Naive thymus-derived CD8-positive, alpha-beta T cell (primary cell): ENCODE measurements at regions not wholly inside any gene's neighbourhood (a gene's known extent, or its start where the extent isn't known, plus 50 kb on each side); places are given as distances from the start of the nearest gene placed in this dataset.

Experiments
- ATAC-seq, 2 donors: fragments of 150-1000 bp; cut with Tn5 transposase in 1 of 2; sonication (Bioruptor Pico), chemical (Tn5 transposase) in 1 of 2; 1 replicate in 1 of 2; 2 replicates in 1 of 2; pipeline ENCODE4 v1.10.0; 2021; ENCODE audit warnings: mild to moderate bottlenecking in 2 of 2, moderate library complexity in 2 of 2
- POLR2A ChIA-PET: fragments of 350-600 bp; sonication (Branson Sonifier 250); formaldehyde crosslinking; loops from one replicate; lab custom pipeline; 2021; ENCODE audit warnings: antibody characterized with exemption; lab: Charles Lee
- DNase-seq, 10 donors: peaks; one replicate each; pipeline versions ENCODE4 v3.0.0 to v3.0.0-alpha.2; 2020 to 2022
- H3K27ac Mint-ChIP-seq, 10 donors: one replicate each; pipeline ENCODE4 v1.8.0; 2020 to 2022; ENCODE audit warnings: mild to moderate bottlenecking in 10 of 10, mixed read lengths in 10 of 10, moderate library complexity in 4 of 10, inconsistent platforms in 1 of 10
- H3K27me3 Mint-ChIP-seq, 5 donors: one replicate each; pipeline ENCODE4 v1.8.0; 2021 to 2022; ENCODE audit warnings: mixed read lengths in 5 of 5
- H3K36me3 Mint-ChIP-seq, 3 donors: one replicate each; pipeline ENCODE4 v1.8.0; 2020 to 2022; ENCODE audit warnings: mixed read lengths in 3 of 3, mild to moderate bottlenecking in 2 of 3, inconsistent platforms in 1 of 3
- H3K4me1 Mint-ChIP-seq, 4 donors: one replicate each; pipeline ENCODE4 v1.8.0; 2021 to 2022; ENCODE audit warnings: mixed read lengths in 4 of 4
- H3K4me3 Mint-ChIP-seq, 10 donors: one replicate each; pipeline ENCODE4 v1.8.0; 2020 to 2022; ENCODE audit warnings: mild to moderate bottlenecking in 10 of 10, mixed read lengths in 10 of 10, moderate library complexity in 6 of 10, inconsistent platforms in 1 of 10
- H3K9me3 Mint-ChIP-seq, 9 donors: one replicate each; pipeline ENCODE4 v1.8.0; 2020 to 2022; ENCODE audit warnings: mixed read lengths in 9 of 9, mild to moderate bottlenecking in 3 of 9, inconsistent platforms in 1 of 9, moderate library complexity in 1 of 9

GRCh38 chr3:78023257-78023656 lies 983.4 kb downstream of the ROBO2 start:
- no peaks in the 10 kb centered on the region for H3K27me3 Mint-ChIP-seq
- DNase-seq (no peak), ATAC-seq (no peak)
- H3K27ac Mint-ChIP-seq, result no peak overlapping the region
- H3K9me3 Mint-ChIP-seq, result peaks cover 0 to 26% (median 9%) of the 10 kb centered on the region in 9 donors
- H3K4me1 Mint-ChIP-seq, result no peaks in the 10 kb centered on the region
- no peaks in the 10 kb centered on the region for H3K36me3 Mint-ChIP-seq
- no peak overlapping the region for H3K4me3 Mint-ChIP-seq
- POLR2A ChIA-PET, result no interaction called here

- POLR2A ChIA-PET, result no interaction called here
Observed at GRCh38 chr3:78025916-78026315, 986.0 kb downstream of the ROBO2 start.

GRCh38 chr3:78026318-78026828 lies 986.5 kb downstream of the ROBO2 start:
- POLR2A ChIA-PET, result no interaction called here
- Mint-ChIP-seq H3K9me3 (peaks cover 2 to 29% (median 7%) of the 10 kb centered on the region in 9 donors), H3K4me3 (no peak overlapping the region), H3K27ac (no peak overlapping the region), H3K4me1 (no peaks in the 10 kb centered on the region), H3K27me3 (no peaks in the 10 kb centered on the region), H3K36me3 (no peaks in the 10 kb centered on the region)
- DNase-seq, result no peak
- no peak for ATAC-seq

More at GRCh38 chr3:78025916-78026315, 986.0 kb downstream of the ROBO2 start:
- ATAC-seq (no peak), DNase-seq (no peak)
- Mint-ChIP-seq H3K27me3 (no peaks in the 10 kb centered on the region), H3K4me3 (no peak overlapping the region), H3K4me1 (no peaks in the 10 kb centered on the region), H3K36me3 (no peaks in the 10 kb centered on the region), H3K27ac (no peak overlapping the region), H3K9me3 (peaks cover 2 to 29% (median 7%) of the 10 kb centered on the region in 9 donors)

GRCh38 chr3:78029775-78030174 lies 989.9 kb downstream of the ROBO2 start:
- no peak overlapping the region for H3K4me3 Mint-ChIP-seq
- DNase-seq (no peak), ATAC-seq (no peak)
- POLR2A ChIA-PET, result no interaction called here
- no peaks in the 10 kb centered on the region for H3K27me3 Mint-ChIP-seq
- peaks cover 2 to 29% (median 8%) of the 10 kb centered on the region in 9 donors for H3K9me3 Mint-ChIP-seq
- no peaks in the 10 kb centered on the region for H3K36me3 Mint-ChIP-seq
- no peak overlapping the region for H3K27ac Mint-ChIP-seq
- no peaks in the 10 kb centered on the region for H3K4me1 Mint-ChIP-seq

GRCh38 chr3:78035131-78035641 lies 995.3 kb downstream of the ROBO2 start:
- no peaks in the 10 kb centered on the region for H3K27me3 Mint-ChIP-seq

GRCh38 chr3:78041486-78041885 lies 1001.6 kb downstream of the ROBO2 start:
- no peak for ATAC-seq
- no peak for DNase-seq
- no peaks in the 10 kb centered on the region for H3K27me3 Mint-ChIP-seq
- POLR2A ChIA-PET, result no interaction called here
- no peak overlapping the region for H3K27ac Mint-ChIP-seq
- H3K4me3 Mint-ChIP-seq, result no peak overlapping the region
- H3K36me3 Mint-ChIP-seq, result no peaks in the 10 kb centered on the region
- H3K9me3 Mint-ChIP-seq, result peaks cover 0 to 15% (median 4%) of the 10 kb centered on the region in 9 donors
- H3K4me1 Mint-ChIP-seq, result no peaks in the 10 kb centered on the region

More at GRCh38 chr3:78035131-78035641, 995.3 kb downstream of the ROBO2 start:
- Mint-ChIP-seq H3K4me3 (no peak overlapping the region), H3K27ac (no peak overlapping the region), H3K36me3 (no peaks in the 10 kb centered on the region), H3K4me1 (no peaks in the 10 kb centered on the region), H3K9me3 (peaks cover 0 to 17% (median 7%) of the 10 kb centered on the region in 9 donors)
- DNase-seq, result no peak
- POLR2A ChIA-PET, result no interaction called here
- no peak for ATAC-seq

- POLR2A ChIA-PET, result no interaction called here
- Mint-ChIP-seq H3K4me1 (no peaks in the 10 kb centered on the region), H3K27me3 (no peaks in the 10 kb centered on the region), H3K9me3 (peaks cover 0 to 15% (median 0%) of the 10 kb centered on the region in 9 donors), H3K27ac (no peak overlapping the region), H3K36me3 (no peaks in the 10 kb centered on the region), H3K4me3 (no peak overlapping the region)
- ATAC-seq (no peak), DNase-seq (no peak)
Observed at GRCh38 chr3:78046566-78046965, 1006.7 kb downstream of the ROBO2 start.

- no peak overlapping the region for H3K27ac Mint-ChIP-seq
- no peak overlapping the region for H3K4me3 Mint-ChIP-seq
- POLR2A ChIA-PET, result no interaction called here
- H3K27me3 Mint-ChIP-seq, result no peaks in the 10 kb centered on the region
- DNase-seq, result no peak
- peaks cover 0 to 11% (median 0%) of the 10 kb centered on the region in 9 donors for H3K9me3 Mint-ChIP-seq
- no peaks in the 10 kb centered on the region for H3K36me3 Mint-ChIP-seq
- no peak for ATAC-seq
- H3K4me1 Mint-ChIP-seq, result no peaks in the 10 kb centered on the region
Observed at GRCh38 chr3:78048698-78049097, 1008.8 kb downstream of the ROBO2 start.

- no peak for DNase-seq
- Mint-ChIP-seq H3K36me3 (no peaks in the 10 kb centered on the region), H3K27me3 (no peaks in the 10 kb centered on the region), H3K27ac (no peak overlapping the region), H3K4me3 (no peak overlapping the region), H3K9me3 (peaks cover 0 to 7% (median 0%) of the 10 kb centered on the region in 9 donors), H3K4me1 (no peaks in the 10 kb centered on the region)
- ATAC-seq, result no peak
- POLR2A ChIA-PET, result no interaction called here
Observed at GRCh38 chr3:78049521-78049920, 1009.6 kb downstream of the ROBO2 start.

GRCh38 chr3:78050276-78051065 lies 1010.6 kb downstream of the ROBO2 start:
- POLR2A ChIA-PET, result no interaction called here
- no peak for DNase-seq
- ATAC-seq, result no peak
- no peaks in the 10 kb centered on the region for H3K27me3 Mint-ChIP-seq
- no peaks in the 10 kb centered on the region for H3K4me1 Mint-ChIP-seq
- H3K4me3 Mint-ChIP-seq, result no peak overlapping the region
- H3K36me3 Mint-ChIP-seq, result no peaks in the 10 kb centered on the region
- H3K9me3 Mint-ChIP-seq, result peaks cover 0 to 5% (median 0%) of the 10 kb centered on the region in 9 donors
- no peak overlapping the region for H3K27ac Mint-ChIP-seq

- DNase-seq, result no peak
- POLR2A ChIA-PET, result no interaction called here
- Mint-ChIP-seq H3K4me1 (no peaks in the 10 kb centered on the region), H3K9me3 (peaks cover 0 to 6% (median 0%) of the 10 kb centered on the region in 9 donors), H3K4me3 (no peak overlapping the region), H3K27ac (no peak overlapping the region), H3K36me3 (no peaks in the 10 kb centered on the region), H3K27me3 (no peaks in the 10 kb centered on the region)
- ATAC-seq, result no peak
Observed at GRCh38 chr3:78052746-78053145, 1012.8 kb downstream of the ROBO2 start.

- no peaks in the 10 kb centered on the region for H3K4me1 Mint-ChIP-seq
- peaks cover 0 to 12% (median 6%) of the 10 kb centered on the region in 9 donors for H3K9me3 Mint-ChIP-seq
- POLR2A ChIA-PET, result no interaction called here
- DNase-seq, result no peak
- H3K36me3 Mint-ChIP-seq, result no peaks in the 10 kb centered on the region
- no peak overlapping the region for H3K27ac Mint-ChIP-seq
- no peak for ATAC-seq
- no peak overlapping the region for H3K4me3 Mint-ChIP-seq
- H3K27me3 Mint-ChIP-seq, result no peaks in the 10 kb centered on the region
Observed at GRCh38 chr3:78066287-78066686, 1026.4 kb downstream of the ROBO2 start.

GRCh38 chr3:78070188-78070587 lies 1030.3 kb downstream of the ROBO2 start:
- no peak for ATAC-seq
- no peak for DNase-seq
- no peaks in the 10 kb centered on the region for H3K36me3 Mint-ChIP-seq
- H3K27me3 Mint-ChIP-seq, result no peaks in the 10 kb centered on the region
- H3K27ac Mint-ChIP-seq, result no peak overlapping the region
- no peaks in the 10 kb centered on the region for H3K4me1 Mint-ChIP-seq
- no peak overlapping the region for H3K4me3 Mint-ChIP-seq
- peaks cover 0 to 23% (median 5%) of the 10 kb centered on the region in 9 donors for H3K9me3 Mint-ChIP-seq
- POLR2A ChIA-PET, result no interaction called here
